Fibroblast of lung (primary cell): ENCODE measurements at regions not wholly inside any gene's neighbourhood (a gene's known extent, or its start where the extent isn't known, plus 50 kb on each side); places are given as distances from the start of the nearest gene placed in this dataset.

Experiments used
- DNase-seq, 2 donors: peaks; one replicate each; pipeline versions ENCODE4 v3.0.0 to v3.0.0-alpha.2; 2010; ENCODE audit warnings: low read depth in 2 of 2
- H2AFZ ChIP-seq: 2 replicates; pipeline ENCODE4 v1.5.1; 2012; ENCODE audit warnings: low read length, control low read depth, inconsistent platforms
- H3K27ac ChIP-seq: 2 replicates; pipeline ENCODE4 v1.5.1; 2011; ENCODE audit warnings: low read length, control low read depth; ENCODE audit not compliant: insufficient read depth
- H3K27me3 ChIP-seq: 2 replicates; pipeline ENCODE4 v1.5.1; 2011; ENCODE audit warnings: mild to moderate bottlenecking, low read length; ENCODE audit not compliant: control insufficient read depth, insufficient read depth
- H3K36me3 ChIP-seq: 2 replicates; pipeline ENCODE4 v1.5.1; 2011; ENCODE audit warnings: low read length; ENCODE audit not compliant: control insufficient read depth, insufficient read depth
- H3K4me1 ChIP-seq: 2 replicates; pipeline ENCODE4 v1.5.1; 2011; ENCODE audit warnings: low read length; ENCODE audit not compliant: control insufficient read depth, insufficient read depth; ENCODE audit errors: extremely low read depth
- H3K4me2 ChIP-seq: 2 replicates; pipeline ENCODE4 v1.5.1; 2011; ENCODE audit warnings: low read length, control low read depth; ENCODE audit not compliant: insufficient read depth; ENCODE audit errors: extremely low read depth
- H3K4me3 ChIP-seq, 4 experiments: fragments of 200-600 bp in 1 of 4; sonication (generic) in 1 of 4; replicated peaks in 1 of 4; 2 replicates each; pipeline ENCODE4 v1.5.1; 2011 to 2016; ENCODE audit warnings: low read length in 4 of 4, low read depth in 3 of 4, mild to moderate bottlenecking in 3 of 4, control low read depth in 2 of 4, inconsistent platforms in 1 of 4, mixed read lengths in 1 of 4; ENCODE audit not compliant: insufficient read depth in 1 of 4; ENCODE audit errors: control extremely low read depth in 1 of 4
- H3K79me2 ChIP-seq: 2 replicates; pipeline ENCODE4 v1.5.1; 2012; ENCODE audit warnings: mild to moderate bottlenecking, low read length, inconsistent platforms; ENCODE audit not compliant: control insufficient read depth, insufficient read depth
- H3K9ac ChIP-seq: 2 replicates; pipeline ENCODE4 v1.5.1; 2011; ENCODE audit warnings: mild to moderate bottlenecking, low read length, control low read depth; ENCODE audit not compliant: insufficient read depth
- H3K9me3 ChIP-seq: 2 replicates; pipeline ENCODE4 v1.5.1; 2012; ENCODE audit warnings: low read depth, low read length; ENCODE audit not compliant: control insufficient read depth, insufficient read depth
- H4K20me1 ChIP-seq: 2 replicates; pipeline ENCODE4 v1.5.1; 2011; ENCODE audit warnings: low read length; ENCODE audit not compliant: control insufficient read depth, insufficient read depth; ENCODE audit errors: extremely low read depth
- EZH2 ChIP-seq: IDR thresholded peaks from 2 replicates; pipeline ENCODE4 v1.5.1; 2012; ENCODE audit warnings: low read length, control low read depth, mild to moderate bottlenecking; ENCODE audit errors: missing control alignments
- TF ChIP-seq, protein P1 (sequence below), 2 donors: IDR thresholded peaks in 1 of 2; conservative IDR thresholded peaks in 1 of 2; 1 replicate in 1 of 2; 2 replicates in 1 of 2; pipeline ENCODE4 v1.5.1; 2011 to 2012; ENCODE audit warnings: low read length in 2 of 2, control low read depth in 1 of 2, inconsistent platforms in 1 of 2, low read depth in 1 of 2, mild to moderate bottlenecking in 1 of 2

DNA sequence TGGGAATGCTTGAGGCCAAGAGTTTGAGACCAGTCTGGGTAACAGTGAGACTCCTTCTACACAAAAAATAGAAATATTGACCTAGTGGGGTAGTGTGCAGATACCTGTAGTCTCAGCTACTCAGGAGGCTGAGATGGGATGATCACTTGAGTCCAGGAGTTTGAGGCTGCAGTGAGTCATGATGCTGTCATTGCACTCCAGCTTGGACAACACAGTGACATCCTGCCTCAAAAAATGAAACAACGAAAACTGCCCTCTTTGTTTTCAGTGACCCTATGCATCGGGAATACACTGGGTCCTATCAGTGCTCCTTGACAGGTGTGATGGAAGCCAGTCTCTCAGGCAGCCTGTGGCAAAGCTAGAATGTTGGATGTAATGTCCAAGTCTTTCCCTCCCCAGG, 311.5 kb upstream of the OR4E1 start:
- H3K4me3 ChIP-seq = no peak overlapping the region
- TF ChIP-seq EZH2 = no peak
- TF ChIP-seq, protein P1, sequence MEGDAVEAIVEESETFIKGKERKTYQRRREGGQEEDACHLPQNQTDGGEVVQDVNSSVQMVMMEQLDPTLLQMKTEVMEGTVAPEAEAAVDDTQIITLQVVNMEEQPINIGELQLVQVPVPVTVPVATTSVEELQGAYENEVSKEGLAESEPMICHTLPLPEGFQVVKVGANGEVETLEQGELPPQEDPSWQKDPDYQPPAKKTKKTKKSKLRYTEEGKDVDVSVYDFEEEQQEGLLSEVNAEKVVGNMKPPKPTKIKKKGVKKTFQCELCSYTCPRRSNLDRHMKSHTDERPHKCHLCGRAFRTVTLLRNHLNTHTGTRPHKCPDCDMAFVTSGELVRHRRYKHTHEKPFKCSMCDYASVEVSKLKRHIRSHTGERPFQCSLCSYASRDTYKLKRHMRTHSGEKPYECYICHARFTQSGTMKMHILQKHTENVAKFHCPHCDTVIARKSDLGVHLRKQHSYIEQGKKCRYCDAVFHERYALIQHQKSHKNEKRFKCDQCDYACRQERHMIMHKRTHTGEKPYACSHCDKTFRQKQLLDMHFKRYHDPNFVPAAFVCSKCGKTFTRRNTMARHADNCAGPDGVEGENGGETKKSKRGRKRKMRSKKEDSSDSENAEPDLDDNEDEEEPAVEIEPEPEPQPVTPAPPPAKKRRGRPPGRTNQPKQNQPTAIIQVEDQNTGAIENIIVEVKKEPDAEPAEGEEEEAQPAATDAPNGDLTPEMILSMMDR (conservative IDR thresholded peaks at IDR 0.05 in 1 of 2, IDR thresholded peaks at IDR 0.05 in 1 of 2; ENCODE audit: low read depth in 1 of 2, low read length in 2 of 2) = no peak
- H4K20me1 ChIP-seq = no peaks in the 10 kb centered on the region
- H3K79me2 ChIP-seq = no peaks in the 10 kb centered on the region
- H3K27ac ChIP-seq = no peak overlapping the region
- no peak for DNase-seq
- H3K9me3 ChIP-seq = no peaks in the 10 kb centered on the region
- no peak overlapping the region for H2AFZ ChIP-seq
- no peak overlapping the region for H3K9ac ChIP-seq
- no peak overlapping the region for H3K4me2 ChIP-seq
- H3K27me3 ChIP-seq = no peaks in the 10 kb centered on the region
- H3K36me3 ChIP-seq = no peaks in the 10 kb centered on the region
- no peaks in the 10 kb centered on the region for H3K4me1 ChIP-seq

DNA sequence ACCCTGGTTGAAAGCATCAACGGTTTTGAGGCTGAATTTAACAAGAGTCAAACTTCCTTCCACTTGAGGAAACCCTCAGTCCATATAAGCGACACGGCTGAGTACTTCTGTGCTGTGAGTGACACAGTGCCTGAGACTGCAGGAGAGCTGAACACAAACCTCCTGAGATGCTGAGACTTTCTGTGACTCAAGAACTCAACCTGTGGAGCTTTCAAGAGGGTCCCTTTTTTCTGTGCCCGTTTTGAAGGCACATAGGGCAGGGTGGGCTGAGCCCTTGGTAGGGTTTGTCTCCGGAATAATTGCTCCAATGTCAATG, 305.3 kb upstream of the OR4E1 start:
- Histone ChIP-seq H3K27me3 (no peaks in the 10 kb centered on the region), H3K4me1 (no peaks in the 10 kb centered on the region), H3K9ac (no peak overlapping the region), H4K20me1 (no peaks in the 10 kb centered on the region), H2AFZ (no peak overlapping the region), H3K27ac (no peak overlapping the region), H3K79me2 (no peaks in the 10 kb centered on the region), H3K9me3 (no peaks in the 10 kb centered on the region), H3K36me3 (no peaks in the 10 kb centered on the region), H3K4me3 (no peak overlapping the region), H3K4me2 (no peak overlapping the region)
- DNase-seq = no peak
- TF ChIP-seq EZH2 = no peak
- TF ChIP-seq, protein P1 (conservative IDR thresholded peaks at IDR 0.05 in 1 of 2, IDR thresholded peaks at IDR 0.05 in 1 of 2; ENCODE audit: low read depth in 1 of 2, low read length in 2 of 2) = no peak

DNA sequence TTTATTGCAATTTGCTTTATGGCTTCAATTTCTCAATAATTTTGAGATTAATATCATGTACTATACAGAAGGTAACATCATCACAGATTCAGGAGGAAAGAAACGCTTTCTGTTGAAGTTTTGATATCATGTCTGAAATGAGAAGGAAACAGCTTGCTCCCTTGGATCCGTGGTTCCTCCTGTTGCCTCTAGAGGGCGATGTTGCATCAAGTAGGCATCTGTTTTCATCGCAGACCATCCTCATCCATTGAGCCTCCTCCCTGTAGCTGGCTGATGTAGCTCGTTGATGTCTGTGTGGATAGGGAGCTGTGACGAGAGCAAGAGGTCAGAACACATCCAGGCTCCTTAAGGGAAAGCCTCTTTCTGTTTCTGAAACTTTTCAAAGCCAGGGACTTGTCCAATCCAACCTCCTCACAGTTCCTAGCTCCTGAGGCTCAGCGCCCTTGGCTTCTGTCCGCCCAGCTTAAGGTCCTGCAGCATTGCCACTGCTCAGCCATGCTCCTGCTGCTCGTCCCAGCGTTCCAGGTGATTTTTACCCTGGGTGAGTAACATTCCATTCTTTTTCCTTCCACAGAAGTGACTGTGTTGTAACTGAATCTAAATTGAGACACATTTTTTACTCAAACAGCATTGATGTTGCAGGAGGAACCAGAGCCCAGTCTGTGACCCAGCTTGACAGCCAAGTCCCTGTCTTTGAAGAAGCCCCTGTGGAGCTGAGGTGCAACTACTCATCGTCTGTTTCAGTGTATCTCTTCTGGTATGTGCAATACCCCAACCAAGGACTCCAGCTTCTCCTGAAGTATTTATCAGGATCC, 304.8 kb upstream of the OR4E1 start:
- H3K4me1 ChIP-seq = no peaks in the 10 kb centered on the region
- TF ChIP-seq EZH2 = no peak
- TF ChIP-seq, protein P1 (conservative IDR thresholded peaks at IDR 0.05 in 1 of 2, IDR thresholded peaks at IDR 0.05 in 1 of 2; ENCODE audit: low read depth in 1 of 2, low read length in 2 of 2) = peak; percentile 61 to 78
- no peak overlapping the region for H3K9ac ChIP-seq
- no peaks in the 10 kb centered on the region for H4K20me1 ChIP-seq
- H2AFZ ChIP-seq = no peak overlapping the region
- no peak overlapping the region for H3K27ac ChIP-seq
- peak in 1 of 2 donors; percentile 12 for DNase-seq
- no peaks in the 10 kb centered on the region for H3K27me3 ChIP-seq
- H3K4me3 ChIP-seq = no peak overlapping the region
- H3K36me3 ChIP-seq = no peaks in the 10 kb centered on the region
- no peaks in the 10 kb centered on the region for H3K79me2 ChIP-seq
- no peaks in the 10 kb centered on the region for H3K9me3 ChIP-seq
- H3K4me2 ChIP-seq = no peak overlapping the region
